ENCODE measurements at regions not wholly inside any gene's neighbourhood (a gene's known extent, or its start where the extent isn't known, plus 50 kb on each side); places are given as distances from the start of the nearest gene placed in this dataset.

DNA sequence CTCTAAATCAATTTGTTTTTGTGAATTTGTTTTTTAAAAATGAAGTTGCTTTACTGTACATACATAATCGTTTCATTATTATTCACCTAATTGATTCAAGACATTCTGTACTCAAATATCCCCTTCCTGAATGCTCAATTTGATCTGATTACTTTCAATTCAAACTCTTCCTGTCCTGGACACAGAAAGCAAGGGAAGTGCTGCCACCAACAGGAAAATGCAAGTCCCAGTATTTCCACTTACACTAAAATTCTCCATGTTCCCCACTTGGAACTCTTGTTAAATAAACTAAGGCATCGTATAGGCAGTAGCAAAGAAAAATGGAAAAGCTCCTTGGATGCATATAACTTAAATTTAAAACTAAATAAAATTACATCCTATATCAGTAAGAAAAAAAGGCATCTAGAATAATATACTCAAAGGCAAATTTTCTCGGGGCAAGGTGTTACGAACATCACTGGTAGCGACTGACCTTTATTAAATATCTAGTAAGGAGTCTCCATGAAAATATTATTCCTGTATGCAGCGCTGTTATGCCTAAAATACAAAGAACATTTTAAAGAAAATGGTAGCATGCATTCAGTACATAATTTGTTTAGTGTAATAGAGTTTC, 72.0 kb upstream of the DBX2 start:
- no peak overlapping the region for H3K27ac ChIP-seq (ENCODE audit: low read length in 2 of 2)
- ATAC-seq (ENCODE audit: low read depth), result no peak
- H3K27ac Mint-ChIP-seq, result no peak overlapping the region
- H3K27me3 Mint-ChIP-seq, result peaks cover 17% of the 10 kb centered on the region
- WGBS (ENCODE audit: insufficient coverage), result no CpG with 5 or more reads among the region's 6 CpGs
- no peak overlapping the region for H3K4me3 ChIP-seq (ENCODE audit: control extremely low read depth in 1 of 5, extremely low read depth in 1 of 5, insufficient read depth in 1 of 5, low read depth in 2 of 5, low read length in 4 of 5)
- TF ChIP-seq EZH2 (IDR thresholded peaks at IDR 0.05; ENCODE audit: borderline replicate concordance, insufficient read depth, low read depth, low read length, poor library complexity, severe bottlenecking), result no peak
- TF ChIP-seq, protein P1, sequence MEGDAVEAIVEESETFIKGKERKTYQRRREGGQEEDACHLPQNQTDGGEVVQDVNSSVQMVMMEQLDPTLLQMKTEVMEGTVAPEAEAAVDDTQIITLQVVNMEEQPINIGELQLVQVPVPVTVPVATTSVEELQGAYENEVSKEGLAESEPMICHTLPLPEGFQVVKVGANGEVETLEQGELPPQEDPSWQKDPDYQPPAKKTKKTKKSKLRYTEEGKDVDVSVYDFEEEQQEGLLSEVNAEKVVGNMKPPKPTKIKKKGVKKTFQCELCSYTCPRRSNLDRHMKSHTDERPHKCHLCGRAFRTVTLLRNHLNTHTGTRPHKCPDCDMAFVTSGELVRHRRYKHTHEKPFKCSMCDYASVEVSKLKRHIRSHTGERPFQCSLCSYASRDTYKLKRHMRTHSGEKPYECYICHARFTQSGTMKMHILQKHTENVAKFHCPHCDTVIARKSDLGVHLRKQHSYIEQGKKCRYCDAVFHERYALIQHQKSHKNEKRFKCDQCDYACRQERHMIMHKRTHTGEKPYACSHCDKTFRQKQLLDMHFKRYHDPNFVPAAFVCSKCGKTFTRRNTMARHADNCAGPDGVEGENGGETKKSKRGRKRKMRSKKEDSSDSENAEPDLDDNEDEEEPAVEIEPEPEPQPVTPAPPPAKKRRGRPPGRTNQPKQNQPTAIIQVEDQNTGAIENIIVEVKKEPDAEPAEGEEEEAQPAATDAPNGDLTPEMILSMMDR (IDR thresholded peaks at IDR 0.05), result no peak
- no peaks in the 10 kb centered on the region for H3K9me3 ChIP-seq (ENCODE audit: control extremely low read depth in 1 of 3, control insufficient read depth in 2 of 3, insufficient read depth in 1 of 3, low read length in 2 of 3)
- no peaks in the 10 kb centered on the region for H4K20me1 ChIP-seq (ENCODE audit: control insufficient read depth, insufficient read depth, low read length, poor library complexity, severe bottlenecking)
- DNase-seq, result no peak
- H3K79me2 ChIP-seq (ENCODE audit: control insufficient read depth, insufficient read depth, low read length), result no peaks in the 10 kb centered on the region
- ChIA-PET CTCF (no interaction called here), POLR2A (no interaction called here)
- no peaks in the 10 kb centered on the region for H3K36me3 ChIP-seq (replicated peaks in 1 of 2; ENCODE audit: control extremely low read depth in 1 of 2, control insufficient read depth in 1 of 2, extremely low read depth in 1 of 2, insufficient read depth in 2 of 2, low read length in 1 of 2)
- no peak overlapping the region for H2AFZ ChIP-seq (ENCODE audit: insufficient read depth, low read depth, low read length, poor library complexity, severe bottlenecking)
- no peak overlapping the region for H3K4me2 ChIP-seq (replicated peaks; ENCODE audit: low read depth, low read length, poor library complexity, severe bottlenecking)
- H3K9me3 Mint-ChIP-seq (ENCODE audit: insufficient read depth), result no peaks in the 10 kb centered on the region
- H3K27me3 ChIP-seq (replicated peaks in 1 of 4; ENCODE audit: control extremely low read depth in 1 of 4, control insufficient read depth in 3 of 4, insufficient read depth in 4 of 4, low read length in 3 of 4), result peaks cover 0 to 2% (median 0%) of the 10 kb centered on the region in 4 experiments
- no peak overlapping the region for H3K9ac ChIP-seq (ENCODE audit: low read length)
- intact Hi-C loops (cut with micrococcal nuclease), result no loop called here
- no peaks in the 10 kb centered on the region for H3K4me1 Mint-ChIP-seq
- H3K4me3 Mint-ChIP-seq, result no peak overlapping the region
- H3K4me1 ChIP-seq (ENCODE audit: control insufficient read depth in 2 of 2, insufficient read depth in 2 of 2, low read length in 2 of 2), result no peaks in the 10 kb centered on the region

DNA sequence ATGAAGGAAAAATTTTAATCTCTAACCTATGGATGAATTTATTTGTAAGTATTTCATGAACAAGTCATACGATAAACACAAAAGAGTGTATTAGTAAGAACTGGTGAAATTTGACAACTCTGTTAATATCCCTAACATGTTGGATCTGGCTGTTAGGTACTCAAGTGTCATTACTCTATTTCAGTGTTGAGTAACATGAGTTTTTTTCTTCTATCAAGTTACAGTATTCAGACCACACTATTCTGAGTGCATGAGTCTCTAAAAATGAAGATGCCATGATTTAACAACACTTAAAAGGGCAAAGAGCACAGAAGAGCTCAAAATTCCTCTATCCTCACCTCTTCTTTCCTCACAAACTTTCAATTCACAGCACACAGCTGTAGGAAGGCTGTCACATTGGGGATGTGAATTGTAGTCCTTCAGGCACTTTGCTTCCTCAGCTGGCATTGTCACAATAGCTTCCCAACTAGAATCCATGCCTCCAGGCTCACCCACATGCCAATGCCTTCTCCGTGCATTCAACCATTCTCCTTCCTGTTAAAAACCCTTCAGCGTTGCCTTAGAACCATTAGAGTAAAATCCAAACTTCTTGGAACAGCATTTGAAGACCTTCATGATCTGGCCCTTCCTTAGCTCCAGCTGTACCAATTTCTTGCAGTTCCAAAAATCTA, 73.7 kb upstream of the DBX2 start:
- H3K27me3 ChIP-seq (replicated peaks in 1 of 4; ENCODE audit: control extremely low read depth in 1 of 4, control insufficient read depth in 3 of 4, insufficient read depth in 4 of 4, low read length in 3 of 4), result no peaks in the 10 kb centered on the region
- Mint-ChIP-seq H3K4me1 (no peaks in the 10 kb centered on the region), H3K9me3 (ENCODE audit: insufficient read depth) (no peaks in the 10 kb centered on the region), H3K4me3 (no peak overlapping the region), H3K27ac (no peak overlapping the region), H3K27me3 (peaks cover 15% of the 10 kb centered on the region)
- intact Hi-C loops (cut with micrococcal nuclease), result no loop called here
- WGBS (ENCODE audit: insufficient coverage), result 88% methylated on average over 2 of the region's 3 CpGs
- no peak overlapping the region for H3K27ac ChIP-seq (ENCODE audit: low read length in 2 of 2)
- no peaks in the 10 kb centered on the region for H4K20me1 ChIP-seq (ENCODE audit: control insufficient read depth, insufficient read depth, low read length, poor library complexity, severe bottlenecking)
- H2AFZ ChIP-seq (ENCODE audit: insufficient read depth, low read depth, low read length, poor library complexity, severe bottlenecking), result no peak overlapping the region
- no peak for TF ChIP-seq EZH2 (IDR thresholded peaks at IDR 0.05; ENCODE audit: borderline replicate concordance, insufficient read depth, low read depth, low read length, poor library complexity, severe bottlenecking)
- TF ChIP-seq, protein P1 (IDR thresholded peaks at IDR 0.05), result no peak
- DNase-seq (no peak), ATAC-seq (ENCODE audit: low read depth) (no peak)
- H3K36me3 ChIP-seq (replicated peaks in 1 of 2; ENCODE audit: control extremely low read depth in 1 of 2, control insufficient read depth in 1 of 2, extremely low read depth in 1 of 2, insufficient read depth in 2 of 2, low read length in 1 of 2), result no peaks in the 10 kb centered on the region
- no peak overlapping the region for H3K4me3 ChIP-seq (ENCODE audit: control extremely low read depth in 1 of 5, extremely low read depth in 1 of 5, insufficient read depth in 1 of 5, low read depth in 2 of 5, low read length in 4 of 5)
- no peaks in the 10 kb centered on the region for H3K9me3 ChIP-seq (ENCODE audit: control extremely low read depth in 1 of 3, control insufficient read depth in 2 of 3, insufficient read depth in 1 of 3, low read length in 2 of 3)
- H3K4me2 ChIP-seq (replicated peaks; ENCODE audit: low read depth, low read length, poor library complexity, severe bottlenecking), result no peak overlapping the region
- CTCF ChIA-PET, result no interaction called here
- no peak overlapping the region for H3K9ac ChIP-seq (ENCODE audit: low read length)
- H3K4me1 ChIP-seq (ENCODE audit: control insufficient read depth in 2 of 2, insufficient read depth in 2 of 2, low read length in 2 of 2), result no peaks in the 10 kb centered on the region
- POLR2A ChIA-PET, result no interaction called here
- H3K79me2 ChIP-seq (ENCODE audit: control insufficient read depth, insufficient read depth, low read length), result no peaks in the 10 kb centered on the region
